ENCODE measurements at regions not wholly inside any gene's neighbourhood (a gene's known extent, or its start where the extent isn't known, plus 50 kb on each side); places are given as distances from the start of the nearest gene placed in this dataset.

- ChIA-PET CTCF (interaction anchor here (0.8 to 1.6 kb wide), 3 partner anchors 10 to 20 kb away, joined by 3 to 4 read pairs (median 3); no protein-coding TSS in a partner anchor), POLR2A (no interaction called here)
- no peak overlapping the region for H3K9ac ChIP-seq (replicated peaks; ENCODE audit: extremely low read depth, insufficient read depth, low read length)
- H4K20me1 ChIP-seq (replicated peaks; ENCODE audit: control insufficient read depth, extremely low read depth, insufficient read depth, low read length) = no peaks in the 10 kb centered on the region
- H3K9me3 ChIP-seq (replicated peaks; ENCODE audit: control insufficient read depth, insufficient read depth, low read length) = no peaks in the 10 kb centered on the region
- no TSS peak for BruUV-seq (replicated peaks)
- no peaks in the 10 kb centered on the region for H3K79me2 ChIP-seq (ENCODE audit: control insufficient read depth, insufficient read depth, low read length)
- FAIRE-seq (no peak), DNase-seq (ENCODE audit: low read depth, low spot score) (no peak)
- intact Hi-C loops (cut with micrococcal nuclease) = no loop called here
- no peak overlapping the region for H3K4me3 ChIP-seq (replicated peaks in 1 of 3; ENCODE audit: insufficient read depth in 1 of 3, low read depth in 1 of 3, low read length in 3 of 3)
- TF ChIP-seq FOS (IDR thresholded peaks at IDR 0.05; ENCODE audit: borderline replicate concordance, insufficient read depth, low read length) = no peak
- TF ChIP-seq POLR2A (IDR thresholded peaks at IDR 0.05; ENCODE audit: low read depth, low read length) = no peak
- no peak for TF ChIP-seq MYC (IDR thresholded peaks at IDR 0.05; ENCODE audit: low read depth, low read length)
- TF ChIP-seq JUN (IDR thresholded peaks at IDR 0.05; ENCODE audit: borderline replicate concordance, insufficient read depth, insufficient read length, low read depth) = no peak
- no peak for TF ChIP-seq EZH2 (IDR thresholded peaks at IDR 0.05; ENCODE audit: borderline replicate concordance, low read depth, low read length, severe bottlenecking)
- TF ChIP-seq, protein P1, sequence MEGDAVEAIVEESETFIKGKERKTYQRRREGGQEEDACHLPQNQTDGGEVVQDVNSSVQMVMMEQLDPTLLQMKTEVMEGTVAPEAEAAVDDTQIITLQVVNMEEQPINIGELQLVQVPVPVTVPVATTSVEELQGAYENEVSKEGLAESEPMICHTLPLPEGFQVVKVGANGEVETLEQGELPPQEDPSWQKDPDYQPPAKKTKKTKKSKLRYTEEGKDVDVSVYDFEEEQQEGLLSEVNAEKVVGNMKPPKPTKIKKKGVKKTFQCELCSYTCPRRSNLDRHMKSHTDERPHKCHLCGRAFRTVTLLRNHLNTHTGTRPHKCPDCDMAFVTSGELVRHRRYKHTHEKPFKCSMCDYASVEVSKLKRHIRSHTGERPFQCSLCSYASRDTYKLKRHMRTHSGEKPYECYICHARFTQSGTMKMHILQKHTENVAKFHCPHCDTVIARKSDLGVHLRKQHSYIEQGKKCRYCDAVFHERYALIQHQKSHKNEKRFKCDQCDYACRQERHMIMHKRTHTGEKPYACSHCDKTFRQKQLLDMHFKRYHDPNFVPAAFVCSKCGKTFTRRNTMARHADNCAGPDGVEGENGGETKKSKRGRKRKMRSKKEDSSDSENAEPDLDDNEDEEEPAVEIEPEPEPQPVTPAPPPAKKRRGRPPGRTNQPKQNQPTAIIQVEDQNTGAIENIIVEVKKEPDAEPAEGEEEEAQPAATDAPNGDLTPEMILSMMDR (IDR thresholded peaks at IDR 0.05; ENCODE audit: extremely low read depth in 1 of 2, insufficient read depth in 1 of 2, low read depth in 1 of 2, low read length in 2 of 2) = no peak
- no peak for TF ChIP-seq GATA2 (IDR thresholded peaks at IDR 0.05; ENCODE audit: insufficient read depth, insufficient read length, low read depth, low read length)
- no peak for TF ChIP-seq POLR2AphosphoS5 (IDR thresholded peaks at IDR 0.05; ENCODE audit: insufficient read depth, low read depth, low read length)
- TF ChIP-seq MAX (IDR thresholded peaks at IDR 0.05; ENCODE audit: insufficient read depth, insufficient read length) = no peak
- no peaks in the 10 kb centered on the region for H3K4me1 ChIP-seq (ENCODE audit: control insufficient read depth, extremely low read depth, insufficient read depth, low read length)
- no peak overlapping the region for H3K4me2 ChIP-seq (ENCODE audit: insufficient read depth, low read length)
- dilution Hi-C loops (cut with MboI; ENCODE audit: extremely low pct_ligation_motif_present, low sequenced_read_pairs) = no loop called here
- no peaks in the 10 kb centered on the region for H3K36me3 ChIP-seq (ENCODE audit: control insufficient read depth in 2 of 2, extremely low read depth in 1 of 2, insufficient read depth in 2 of 2, low read length in 2 of 2)
- no peak overlapping the region for H3K27ac ChIP-seq (ENCODE audit: insufficient read depth, low read depth, low read length)
- H3K9me1 ChIP-seq (replicated peaks; ENCODE audit: control insufficient read depth, extremely low read depth, insufficient read depth, low read length) = no peaks in the 10 kb centered on the region
- no peak overlapping the region for H2AFZ ChIP-seq (ENCODE audit: low read depth, low read length)
- no peaks in the 10 kb centered on the region for H3K27me3 ChIP-seq (ENCODE audit: control insufficient read depth in 2 of 2, insufficient read depth in 2 of 2, low read length in 2 of 2)
These were observed 357.7 kb upstream of the SOX5 start for GRCh38 chr12:24307153-24307552.
